ENCODE measurements at regions not wholly inside any gene's neighbourhood (a gene's known extent, or its start where the extent isn't known, plus 50 kb on each side); places are given as distances from the start of the nearest gene placed in this dataset.

DNA sequence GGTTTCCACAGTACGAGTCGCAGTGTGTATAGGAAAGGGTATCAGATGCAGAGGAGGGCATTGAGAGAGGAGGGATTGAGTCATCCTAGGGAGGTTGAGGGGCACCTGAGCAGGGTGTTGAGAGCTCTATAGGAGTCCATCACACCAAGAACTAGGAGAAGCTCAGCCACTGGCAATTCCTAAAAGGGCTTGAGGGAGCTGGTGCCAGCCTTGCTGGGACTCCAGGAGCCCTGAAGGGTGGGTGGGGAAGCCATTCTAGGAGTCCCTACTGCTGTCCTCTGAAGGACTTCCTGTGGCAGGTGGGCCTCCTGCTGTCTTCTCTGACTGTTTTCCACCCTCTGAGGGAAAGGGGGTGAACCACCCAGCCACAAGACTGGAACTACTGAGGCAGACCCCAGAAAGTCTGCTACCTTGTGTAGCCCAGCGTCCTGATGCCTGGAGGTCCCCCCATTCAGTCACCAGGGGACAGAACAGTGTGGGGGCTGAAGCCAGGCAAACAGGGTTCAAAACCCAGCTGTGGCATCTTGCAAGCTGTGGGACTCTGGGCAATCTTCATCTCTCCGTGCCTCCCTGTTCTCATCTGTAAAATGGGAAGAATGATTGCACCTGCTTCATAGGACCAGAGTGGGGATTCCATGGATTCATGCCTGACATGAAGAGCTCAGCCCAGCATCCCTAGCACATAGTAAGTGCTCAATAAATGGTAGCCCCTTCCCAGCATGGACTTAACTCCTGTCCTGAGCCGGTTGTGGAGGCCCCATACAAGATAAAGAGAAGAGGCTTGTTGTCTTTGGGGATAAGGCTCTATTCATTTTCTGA is 149.5 kb downstream of the C9orf50 start:
- Histone ChIP-seq H3K9me3 (peaks cover 0 to 10% (median 0%) of the 10 kb centered on the region in 12 donors), H3K27me3 (no peaks in the 10 kb centered on the region), H3K4me3 (no peak overlapping the region), H3K36me3 (no peaks in the 10 kb centered on the region), H3K4me1 (peaks cover 0 to 28% (median 13%) of the 10 kb centered on the region in 12 donors), H3K27ac (no peak overlapping the region)
- TF ChIP-seq, protein P1, sequence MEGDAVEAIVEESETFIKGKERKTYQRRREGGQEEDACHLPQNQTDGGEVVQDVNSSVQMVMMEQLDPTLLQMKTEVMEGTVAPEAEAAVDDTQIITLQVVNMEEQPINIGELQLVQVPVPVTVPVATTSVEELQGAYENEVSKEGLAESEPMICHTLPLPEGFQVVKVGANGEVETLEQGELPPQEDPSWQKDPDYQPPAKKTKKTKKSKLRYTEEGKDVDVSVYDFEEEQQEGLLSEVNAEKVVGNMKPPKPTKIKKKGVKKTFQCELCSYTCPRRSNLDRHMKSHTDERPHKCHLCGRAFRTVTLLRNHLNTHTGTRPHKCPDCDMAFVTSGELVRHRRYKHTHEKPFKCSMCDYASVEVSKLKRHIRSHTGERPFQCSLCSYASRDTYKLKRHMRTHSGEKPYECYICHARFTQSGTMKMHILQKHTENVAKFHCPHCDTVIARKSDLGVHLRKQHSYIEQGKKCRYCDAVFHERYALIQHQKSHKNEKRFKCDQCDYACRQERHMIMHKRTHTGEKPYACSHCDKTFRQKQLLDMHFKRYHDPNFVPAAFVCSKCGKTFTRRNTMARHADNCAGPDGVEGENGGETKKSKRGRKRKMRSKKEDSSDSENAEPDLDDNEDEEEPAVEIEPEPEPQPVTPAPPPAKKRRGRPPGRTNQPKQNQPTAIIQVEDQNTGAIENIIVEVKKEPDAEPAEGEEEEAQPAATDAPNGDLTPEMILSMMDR (IDR thresholded peaks at IDR 0.05) = no peak
- no peak for TF ChIP-seq POLR2A (IDR thresholded peaks at IDR 0.05)
- intact Hi-C loops (cut with DNase I) = no loop called here
- ATAC-seq = no peak
- no peak for DNase-seq
- WGBS, 4 donors = 95 to 98% (median 95%) methylated on average over 4 to 5 of the region's 5 CpGs

DNA sequence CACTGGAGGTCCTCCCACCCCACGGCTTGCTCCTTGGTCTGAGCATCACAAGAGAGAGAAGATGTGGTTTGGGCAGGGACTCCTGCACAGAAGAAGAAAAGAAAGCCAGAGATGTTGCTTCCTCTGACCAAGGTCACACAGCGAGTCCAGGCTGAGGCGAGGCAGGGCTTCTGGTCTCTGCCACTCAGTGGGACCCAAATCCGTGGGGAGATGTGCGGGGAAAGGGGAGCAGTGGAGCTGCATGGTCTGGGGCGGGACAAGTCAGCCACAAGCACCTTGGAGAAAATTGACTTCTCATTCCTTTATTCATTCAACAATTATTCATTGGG is 150.9 kb downstream of the C9orf50 start:
- Histone ChIP-seq H3K4me1 (peaks cover 0 to 41% (median 20%) of the 10 kb centered on the region in 12 donors), H3K27me3 (no peaks in the 10 kb centered on the region), H3K36me3 (no peaks in the 10 kb centered on the region), H3K27ac (no peak overlapping the region), H3K4me3 (no peak overlapping the region), H3K9me3 (peaks cover 0 to 6% (median 0%) of the 10 kb centered on the region in 12 donors)
- TF ChIP-seq, protein P1 (IDR thresholded peaks at IDR 0.05) = no peak
- 91 to 97% (median 93%) methylated on average over 5 to 6 of the region's 6 CpGs for WGBS, 4 donors
- intact Hi-C loops (cut with DNase I) = loop anchor here in 1 of 10 donors (10.0 kb wide), 1 partner anchor 145 kb away; no protein-coding TSS in a partner anchor
- ATAC-seq (no peak), DNase-seq (no peak)

DNA sequence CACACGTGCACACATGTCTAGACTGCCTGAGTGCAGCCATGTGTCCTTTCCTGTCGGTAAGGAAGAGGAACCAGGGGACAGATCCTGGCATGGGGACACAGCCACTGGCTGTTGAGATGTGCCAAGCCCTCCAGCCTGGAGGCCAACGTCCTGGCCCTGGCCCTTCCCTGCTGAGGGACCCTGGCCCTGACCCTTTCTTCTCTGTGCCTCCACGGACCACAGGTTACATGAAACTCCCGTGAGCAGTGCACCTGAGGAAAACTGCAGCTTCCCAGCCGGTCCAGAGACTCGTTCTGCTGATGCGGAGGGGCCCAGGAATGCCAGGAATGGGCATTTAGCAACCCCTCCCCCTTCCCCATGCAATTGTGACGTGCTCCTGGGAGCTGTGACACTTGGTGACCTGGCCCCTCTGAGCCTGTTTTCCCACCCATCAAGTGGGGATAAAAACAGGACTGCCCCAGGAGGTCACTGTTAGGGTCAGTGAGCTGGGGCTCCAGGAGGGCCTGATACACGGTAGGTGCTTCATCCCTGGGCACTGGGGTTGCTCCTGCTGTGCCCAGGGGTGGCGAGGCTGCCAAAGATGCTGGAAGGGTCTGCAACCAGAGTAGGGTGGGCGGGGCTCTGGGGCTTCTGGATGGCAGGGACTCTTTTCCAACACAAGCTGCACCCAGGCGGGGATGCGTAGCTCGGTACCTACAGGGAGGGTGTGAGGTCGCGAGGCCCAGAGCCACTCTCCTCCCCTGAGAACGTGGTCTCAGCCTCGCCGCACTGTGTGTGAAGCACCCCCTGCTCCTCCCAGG is 151.5 kb downstream of the C9orf50 start:
- DNase-seq (no peak), ATAC-seq (no peak)
- Histone ChIP-seq H3K9me3 (peaks cover 0 to under 1% (median 0%) of the 10 kb centered on the region in 12 donors), H3K4me1 (peaks cover 0 to 41% (median 23%) of the 10 kb centered on the region in 12 donors), H3K4me3 (no peak overlapping the region), H3K36me3 (no peaks in the 10 kb centered on the region), H3K27me3 (no peaks in the 10 kb centered on the region), H3K27ac (no peak overlapping the region)
- WGBS, 4 donors = 75 to 80% (median 79%) methylated on average over 15 to 20 of the region's 20 CpGs
- intact Hi-C loops (cut with DNase I) = loop anchor here in 1 of 10 donors (10.0 kb wide), 1 partner anchor 145 kb away; no protein-coding TSS in a partner anchor
- TF ChIP-seq, protein P1 (IDR thresholded peaks at IDR 0.05) = no peak
- TF ChIP-seq POLR2A (IDR thresholded peaks at IDR 0.05) = no peak

Measured in heart left ventricle (tissue), 16 donors.